GM12872 (cell line): ENCODE measurements at regions not wholly inside any gene's neighbourhood (a gene's known extent, or its start where the extent isn't known, plus 50 kb on each side); places are given as distances from the start of the nearest gene placed in this dataset.

Experiments
- TF ChIP-seq, protein P1 (sequence below): IDR thresholded peaks from 3 replicates; pipeline ENCODE4 v1.5.1; 2011; ENCODE audit warnings: low read depth, mild to moderate bottlenecking, low read length, moderate library complexity; ENCODE audit not compliant: insufficient read depth

DNA sequence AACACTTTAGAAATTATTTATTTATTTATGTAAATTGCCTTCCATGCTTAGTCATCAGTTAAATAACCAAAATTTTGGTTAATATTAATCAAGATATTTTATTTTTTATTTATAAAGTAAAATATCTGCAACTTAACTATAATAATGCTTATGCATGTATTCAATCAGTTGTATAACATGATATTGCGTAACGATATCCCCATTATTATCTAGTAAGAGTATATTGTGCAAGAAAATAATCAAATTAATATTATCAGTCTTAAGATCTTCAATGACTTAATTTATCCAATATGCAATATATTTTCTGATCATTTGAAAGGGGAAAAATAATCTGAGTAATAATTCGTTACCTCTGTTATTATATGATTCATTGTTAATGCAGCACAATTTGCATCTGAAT, 596.7 kb downstream of the GABRG1 start:
- TF ChIP-seq, protein P1, sequence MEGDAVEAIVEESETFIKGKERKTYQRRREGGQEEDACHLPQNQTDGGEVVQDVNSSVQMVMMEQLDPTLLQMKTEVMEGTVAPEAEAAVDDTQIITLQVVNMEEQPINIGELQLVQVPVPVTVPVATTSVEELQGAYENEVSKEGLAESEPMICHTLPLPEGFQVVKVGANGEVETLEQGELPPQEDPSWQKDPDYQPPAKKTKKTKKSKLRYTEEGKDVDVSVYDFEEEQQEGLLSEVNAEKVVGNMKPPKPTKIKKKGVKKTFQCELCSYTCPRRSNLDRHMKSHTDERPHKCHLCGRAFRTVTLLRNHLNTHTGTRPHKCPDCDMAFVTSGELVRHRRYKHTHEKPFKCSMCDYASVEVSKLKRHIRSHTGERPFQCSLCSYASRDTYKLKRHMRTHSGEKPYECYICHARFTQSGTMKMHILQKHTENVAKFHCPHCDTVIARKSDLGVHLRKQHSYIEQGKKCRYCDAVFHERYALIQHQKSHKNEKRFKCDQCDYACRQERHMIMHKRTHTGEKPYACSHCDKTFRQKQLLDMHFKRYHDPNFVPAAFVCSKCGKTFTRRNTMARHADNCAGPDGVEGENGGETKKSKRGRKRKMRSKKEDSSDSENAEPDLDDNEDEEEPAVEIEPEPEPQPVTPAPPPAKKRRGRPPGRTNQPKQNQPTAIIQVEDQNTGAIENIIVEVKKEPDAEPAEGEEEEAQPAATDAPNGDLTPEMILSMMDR = no peak

DNA sequence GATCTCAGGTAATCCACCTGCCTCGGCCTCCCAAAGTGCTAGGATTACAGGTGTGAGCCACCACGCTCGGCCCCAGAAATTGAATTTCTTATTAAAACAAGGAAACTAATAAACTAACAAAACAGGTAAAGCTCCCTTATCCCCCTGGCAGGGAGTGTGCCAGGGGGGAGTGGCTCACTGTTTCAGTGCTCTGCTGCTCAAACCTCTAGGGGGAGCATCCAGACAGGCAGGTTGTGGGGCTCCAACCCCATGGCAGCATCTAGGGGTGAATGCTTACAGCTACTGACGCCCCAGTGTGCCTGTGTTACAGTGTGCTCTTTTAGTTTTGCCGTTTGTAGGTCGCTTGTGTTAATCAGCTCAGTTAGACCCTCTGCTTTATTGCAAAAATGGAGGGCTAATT, 605.0 kb downstream of the GABRG1 start:
- TF ChIP-seq, protein P1 = no peak

DNA sequence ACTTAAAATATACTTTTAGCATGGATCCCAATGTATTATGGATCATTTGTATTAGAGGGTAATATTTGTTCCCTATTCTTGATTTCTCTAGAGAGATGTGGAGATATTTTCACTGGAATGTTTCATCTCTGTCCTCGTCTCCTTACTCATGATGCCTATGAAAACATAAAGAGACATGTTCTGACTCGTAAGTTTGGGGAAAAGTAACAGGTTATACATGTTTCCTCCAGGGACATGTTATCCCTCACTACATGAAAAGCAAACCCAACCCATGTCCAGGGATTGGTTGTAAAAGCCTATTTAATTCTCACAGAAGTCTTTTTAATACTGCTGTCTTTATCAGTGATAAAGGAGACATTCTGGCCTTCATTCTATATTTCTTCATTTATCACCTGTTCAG, 621.4 kb downstream of the GABRG1 start:
- TF ChIP-seq, protein P1 = no peak

DNA sequence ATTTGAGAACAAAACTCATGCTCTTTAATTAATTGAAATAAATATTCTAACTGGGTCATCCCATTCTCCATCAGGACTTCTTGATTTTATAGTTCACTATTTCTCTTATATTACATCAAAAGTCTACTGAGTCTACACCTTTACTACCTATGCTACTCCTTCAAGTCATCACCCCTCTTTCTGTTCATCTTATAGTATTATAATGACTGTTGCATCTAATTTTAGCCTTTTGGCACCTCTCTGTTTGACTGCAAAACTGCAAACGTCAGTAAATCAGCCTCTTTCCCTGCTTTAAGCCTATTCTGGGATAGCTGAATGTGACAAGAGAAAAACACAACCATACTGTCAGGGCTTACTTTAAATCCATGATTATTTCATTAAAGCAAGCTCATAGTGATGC, 639.1 kb downstream of the GABRG1 start:
- TF ChIP-seq, protein P1 = no peak

DNA sequence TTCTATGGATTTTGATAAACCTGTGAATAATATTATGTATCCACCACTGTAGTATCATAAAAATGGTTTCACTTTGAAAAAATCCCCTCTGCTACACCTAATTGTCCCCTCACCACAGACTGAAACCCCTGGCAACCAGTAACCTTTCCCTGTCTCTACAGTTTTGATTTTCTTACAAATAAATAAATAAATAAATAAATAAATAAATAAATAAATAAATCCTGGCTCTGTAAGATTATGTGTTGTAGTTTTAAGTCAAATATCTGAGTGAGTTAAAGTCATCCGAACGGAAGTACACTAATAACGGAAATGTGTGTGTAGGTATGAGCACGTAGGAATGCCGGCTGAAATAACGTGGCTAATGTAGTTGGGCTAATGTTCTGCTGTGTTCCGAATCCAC, 641.5 kb downstream of the GABRG1 start:
- TF ChIP-seq, protein P1 = no peak

DNA sequence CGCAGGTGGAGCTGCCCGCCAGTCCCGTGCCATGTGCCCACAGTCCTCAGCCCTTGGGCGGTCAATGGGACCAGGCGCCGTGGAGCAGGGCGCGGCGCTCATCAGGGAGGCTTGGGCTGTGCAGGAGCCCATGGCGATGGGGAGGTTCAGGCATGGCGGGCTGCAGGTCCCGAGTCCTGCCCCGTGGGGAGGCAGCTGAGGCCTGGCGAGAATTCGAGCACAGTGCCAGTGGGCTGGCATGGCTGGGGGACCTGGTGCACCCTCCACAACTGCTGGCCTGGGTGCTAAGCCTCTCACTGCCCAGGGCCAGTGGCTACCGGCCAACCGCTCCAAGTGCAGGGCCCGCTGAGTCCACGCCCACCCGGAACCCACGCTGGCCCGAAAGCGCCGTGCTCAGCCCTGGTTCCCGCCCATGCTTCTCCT, 646.5 kb downstream of the GABRG1 start:
- TF ChIP-seq, protein P1 = no peak

DNA sequence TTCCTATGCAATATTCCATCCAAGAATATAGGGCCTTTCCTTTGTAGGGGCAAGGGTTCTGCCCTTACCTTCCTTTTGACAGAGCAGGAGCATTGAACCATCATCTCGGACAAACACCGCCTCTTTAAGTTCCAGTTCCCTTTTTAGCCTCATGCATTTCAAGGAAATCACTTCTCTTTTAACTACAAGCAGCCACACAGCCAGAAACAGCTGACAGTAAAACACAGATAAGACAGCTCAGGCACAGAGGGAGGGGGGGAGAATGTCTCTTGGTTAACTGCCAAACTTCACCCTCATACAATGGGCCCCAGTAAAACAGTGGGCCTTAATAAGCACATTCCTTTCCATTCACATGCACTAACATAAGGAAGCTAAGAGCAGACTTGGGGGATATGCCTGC, 648.3 kb downstream of the GABRG1 start:
- TF ChIP-seq, protein P1 = no peak

DNA sequence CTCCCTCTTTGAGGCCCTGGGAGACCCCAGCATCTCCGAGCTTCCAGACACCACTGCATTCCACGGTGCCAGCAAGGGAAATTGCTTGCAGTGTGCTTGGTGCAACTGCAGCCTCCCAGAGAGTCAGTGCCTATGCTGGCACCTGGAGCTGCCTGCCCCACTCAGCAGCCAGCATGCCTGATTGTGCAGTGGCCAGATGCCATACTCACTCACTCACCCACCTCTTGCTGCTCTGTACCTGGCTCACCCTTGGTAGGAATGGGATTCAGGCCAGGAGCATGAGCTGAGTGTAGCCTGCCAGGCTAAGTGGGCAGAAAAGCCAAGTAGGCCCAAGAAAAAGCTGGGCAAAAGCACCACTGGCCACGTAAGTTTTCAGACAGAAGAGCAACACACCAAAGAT, 651.4 kb downstream of the GABRG1 start:
- TF ChIP-seq, protein P1 = no peak
